ENCODE measurements at regions not wholly inside any gene's neighbourhood (a gene's known extent, or its start where the extent isn't known, plus 50 kb on each side); places are given as distances from the start of the nearest gene placed in this dataset.

- Histone ChIP-seq H3K9ac (replicated peaks in 1 of 4; ENCODE audit: extremely low read depth in 1 of 4, low read depth in 3 of 4, low read length in 3 of 4) (no peak overlapping the region), H3K36me3 (ENCODE audit: control insufficient read depth in 2 of 4, insufficient read depth in 4 of 4, low read length in 3 of 4) (no peaks in the 10 kb centered on the region), H3K14ac (ENCODE audit: insufficient read length) (no peak overlapping the region), H3K79me2 (ENCODE audit: control insufficient read depth in 1 of 2, insufficient read depth in 2 of 2, low read length in 2 of 2) (no peaks in the 10 kb centered on the region), H3K4ac (replicated peaks; ENCODE audit: insufficient read length, low read depth, low read length) (no peak overlapping the region), H3K18ac (ENCODE audit: extremely low read depth, low read length) (no peak overlapping the region), H4K5ac (ENCODE audit: insufficient read length, low read depth, low read length) (no peak overlapping the region), H2BK5ac (ENCODE audit: low read depth, low read length) (no peak overlapping the region), H2BK120ac (replicated peaks; ENCODE audit: low read depth, low read length) (no peak overlapping the region), H3K56ac (replicated peaks; ENCODE audit: insufficient read length, low read depth, low read length) (no peak overlapping the region), H3K4me1 (replicated peaks in 1 of 4; ENCODE audit: control insufficient read depth in 3 of 4, insufficient read depth in 4 of 4, low read length in 3 of 4) (peaks cover 0 to 3% (median 2%) of the 10 kb centered on the region in 4 experiments; a peak in 4 of 7 replicates), H3K23ac (ENCODE audit: insufficient read length) (no peak overlapping the region), H4K20me1 (replicated peaks in 1 of 2; ENCODE audit: control insufficient read depth in 1 of 2, insufficient read depth in 2 of 2, low read length in 2 of 2) (no peaks in the 10 kb centered on the region), H3K4me2 (ENCODE audit: insufficient read depth in 1 of 2, low read depth in 2 of 2, low read length in 2 of 2) (no peak overlapping the region; a peak in 1 of 4 replicates), H4K91ac (replicated peaks; ENCODE audit: insufficient read length, low read length) (no peak overlapping the region), H3K9me3 (ENCODE audit: insufficient read depth in 2 of 2, low read depth in 1 of 2, low read length in 1 of 2) (no peaks in the 10 kb centered on the region), H2BK12ac (ENCODE audit: low read depth, low read length) (no peak overlapping the region), H2BK20ac (ENCODE audit: low read length) (no peak overlapping the region), H3K27ac (ENCODE audit: low read depth, low read length) (no peak overlapping the region), H3K27me3 (replicated peaks in 1 of 4; ENCODE audit: control insufficient read depth in 3 of 4, extremely low read depth in 1 of 4, insufficient read depth in 3 of 4, low read length in 3 of 4) (no peaks in the 10 kb centered on the region), H3K23me2 (ENCODE audit: low read depth, low read length) (no peaks in the 10 kb centered on the region; the same call in 1 of the 2 replicates), H2AFZ (ENCODE audit: low read length) (no peak overlapping the region), H2AK5ac (ENCODE audit: low read depth, low read length) (no peak overlapping the region), H3K79me1 (ENCODE audit: low read depth, low read length) (no peaks in the 10 kb centered on the region), H2BK15ac (ENCODE audit: low read length) (no peak overlapping the region), H3K4me3 (ENCODE audit: extremely low read depth in 1 of 4, insufficient read depth in 2 of 4, low read depth in 3 of 4, low read length in 4 of 4) (peak overlapping the region in 1 of 4 experiments; percentile 19; a peak in 1 of 8 replicates), H4K8ac (ENCODE audit: extremely low read depth, insufficient read depth, low read length) (no peak overlapping the region)
- DNase-seq (ENCODE audit: low read depth in 1 of 2, low spot score in 2 of 2) (peak in 1 of 2 experiments; percentile 46), FAIRE-seq (no peak)
- ChIA-PET CTCF (ENCODE audit: partially characterized antibody) (interaction anchor here (1.0 to 1.9 kb wide), 3 partner anchors 9 to 165 kb away, joined by 3 to 4 read pairs (median 4); no protein-coding TSS in a partner anchor), POLR2A (ENCODE audit: partially characterized antibody) (no interaction called here)
- WGBS, 2 experiments (ENCODE audit: extremely low coverage in 1 of 2, insufficient coverage in 1 of 2, insufficient read length in 1 of 2, insufficient replicate concordance in 2 of 2, low coverage in 1 of 2, low lambda C conversion rate in 2 of 2, missing lambda C conversion rate in 1 of 2): 78% methylated on average over 2 of the region's 2 CpGs; no CpG with 5 or more reads in 1 of the 2 experiments
- no peak for TF ChIP-seq TBP (IDR thresholded peaks at IDR 0.05; ENCODE audit: low read depth, low read length)
- no peak for TF ChIP-seq SP4 (IDR thresholded peaks at IDR 0.05; ENCODE audit: low read length)
- TF ChIP-seq USF2 (IDR thresholded peaks at IDR 0.05; ENCODE audit: low read length): no peak
- no peak for TF ChIP-seq RAD21 (IDR thresholded peaks at IDR 0.05 in 1 of 2, conservative IDR thresholded peaks at IDR 0.05 in 1 of 2; ENCODE audit: low read depth in 2 of 2, low read length in 2 of 2)
- TF ChIP-seq TEAD4 (IDR thresholded peaks at IDR 0.05; ENCODE audit: low read depth, low read length): no peak
- TF ChIP-seq SRF (IDR thresholded peaks at IDR 0.05; ENCODE audit: low read depth, low read length): no peak
- no peak for TF ChIP-seq SP2 (IDR thresholded peaks at IDR 0.05; ENCODE audit: low read length)
- no peak for TF ChIP-seq BCL11A (IDR thresholded peaks at IDR 0.05; ENCODE audit: low read depth in 2 of 2, low read length in 2 of 2)
Measured at GRCh38 chr2:88355486-88355885, 97.0 kb downstream of the FOXI3 start.

All from H1 (cell line).